Neural cell (in vitro differentiated cells): ENCODE measurements at regions not wholly inside any gene's neighbourhood (a gene's known extent, or its start where the extent isn't known, plus 50 kb on each side); places are given as distances from the start of the nearest gene placed in this dataset.

Experiments used
- H2AFZ ChIP-seq: fragments of 200-600, 300-800 bp; sonication (generic), shearing (Covaris generic); 2 replicates; pipeline ENCODE4 v1.6.0; 2014; ENCODE audit warnings: low read depth, mild to moderate bottlenecking, antibody characterized with exemption, low read length, moderate library complexity
- H3F3A ChIP-seq: fragments of 200-600 bp; shearing (Covaris generic); 2 replicates; pipeline ENCODE4 v1.6.1; 2016; ENCODE audit warnings: mild to moderate bottlenecking, moderate library complexity, mixed read lengths, antibody characterized with exemption, low read length; ENCODE audit not compliant: insufficient read depth, poor library complexity, severe bottlenecking
- H3K27ac ChIP-seq: fragments of 200-600, 300-800 bp; sonication (generic), shearing (Covaris generic); 2 replicates; pipeline ENCODE4 v1.5.1; 2014; ENCODE audit warnings: mild to moderate bottlenecking, low read length, moderate library complexity
- H3K27me3 ChIP-seq: fragments of 300-800, 200-600 bp; sonication (generic), shearing (Covaris generic); 2 replicates; pipeline ENCODE4 v1.6.0; 2014; ENCODE audit warnings: mild to moderate bottlenecking, low read depth, low read length, moderate library complexity; ENCODE audit not compliant: insufficient read depth
- H3K36me3 ChIP-seq: fragments of 300-800, 200-600 bp; sonication (generic), shearing (Covaris generic); 2 replicates; pipeline ENCODE4 v1.5.1; 2014; ENCODE audit warnings: mild to moderate bottlenecking, antibody characterized with exemption, low read length, moderate library complexity; ENCODE audit not compliant: insufficient read depth
- H3K4me2 ChIP-seq: fragments of 300-800, 200-600 bp; sonication (generic), shearing (Covaris generic); 2 replicates; pipeline ENCODE4 v1.6.0; 2014; ENCODE audit warnings: mild to moderate bottlenecking, low read length
- H3K4me3 ChIP-seq: fragments of 300-800, 200-600 bp; sonication (generic), shearing (Covaris generic); 2 replicates; pipeline ENCODE4 v1.5.1; 2014; ENCODE audit warnings: mild to moderate bottlenecking, low read length, moderate library complexity
- H3K79me2 ChIP-seq: fragments of 200-600 bp; shearing (Covaris generic); replicated peaks from 2 replicates; pipeline ENCODE4 v1.6.0; 2014; ENCODE audit warnings: mild to moderate bottlenecking, low read length, moderate library complexity; ENCODE audit not compliant: insufficient read depth
- H3K9ac ChIP-seq: fragments of 300-800, 200-600 bp; sonication (generic), shearing (Covaris generic); 2 replicates; pipeline ENCODE4 v1.6.1; 2016; ENCODE audit warnings: mild to moderate bottlenecking, low read length, mixed read lengths
- H3K9me2 ChIP-seq: fragments of 200-600 bp; shearing (Covaris generic); 2 replicates; pipeline ENCODE4 v1.6.1; 2016; ENCODE audit warnings: mild to moderate bottlenecking, low read length, mixed read lengths; ENCODE audit not compliant: insufficient read depth
- H3K9me3 ChIP-seq: fragments of 200-600, 300-800 bp; sonication (generic), shearing (Covaris generic); 2 replicates; pipeline ENCODE4 v1.6.1; 2016; ENCODE audit warnings: mild to moderate bottlenecking, mixed run types, low read length, moderate library complexity, mixed read lengths
- H4K20me1 ChIP-seq: fragments of 200-600 bp; shearing (Covaris generic); 2 replicates; pipeline ENCODE4 v1.6.1; 2016; ENCODE audit warnings: mild to moderate bottlenecking, mixed run types; ENCODE audit not compliant: insufficient read depth
- CTCF ChIP-seq: fragments of 450-650 bp; IDR thresholded peaks from 2 replicates; pipeline ENCODE4 v1.5.1; 2014; ENCODE audit warnings: antibody characterized with exemption, mild to moderate bottlenecking, moderate library complexity; ENCODE audit not compliant: poor library complexity, severe bottlenecking
- EP300 ChIP-seq: fragments of 450-650 bp; conservative IDR thresholded peaks from 2 replicates; pipeline ENCODE4 v1.6.1; 2014; ENCODE audit warnings: antibody characterized with exemption, mild to moderate bottlenecking, moderate library complexity; ENCODE audit not compliant: poor library complexity, severe bottlenecking
- EZH2 ChIP-seq: fragments of 200-600, 300-800 bp; shearing (Covaris generic), sonication (generic); IDR thresholded peaks from 2 replicates; pipeline ENCODE4 v1.6.1; 2014; ENCODE audit warnings: antibody characterized with exemption, low read length, borderline replicate concordance, mild to moderate bottlenecking; ENCODE audit not compliant: insufficient read depth, poor library complexity, severe bottlenecking
- MXI1 ChIP-seq: fragments of 450-650 bp; conservative IDR thresholded peaks from 2 replicates; pipeline ENCODE4 v1.6.1; 2014; ENCODE audit warnings: antibody characterized with exemption, mild to moderate bottlenecking; ENCODE audit not compliant: poor library complexity, severe bottlenecking
- POLR2AphosphoS5 ChIP-seq: IDR thresholded peaks from 2 replicates; pipeline ENCODE4 v1.6.1; 2012
- RAD21 ChIP-seq: fragments of 450-650 bp; conservative IDR thresholded peaks from 2 replicates; pipeline ENCODE4 v1.6.1; 2014; ENCODE audit warnings: antibody characterized with exemption, mild to moderate bottlenecking, moderate library complexity
- REST ChIP-seq: IDR thresholded peaks from 2 replicates; pipeline ENCODE4 v1.6.1; 2012; ENCODE audit warnings: borderline replicate concordance
- SMC3 ChIP-seq: fragments of 450-650 bp; conservative IDR thresholded peaks from 2 replicates; pipeline ENCODE4 v1.6.1; 2014; ENCODE audit warnings: antibody characterized with exemption, mild to moderate bottlenecking, moderate library complexity; ENCODE audit not compliant: poor library complexity
- TAF1 ChIP-seq: IDR thresholded peaks from 2 replicates; pipeline ENCODE4 v1.6.1; 2012; ENCODE audit warnings: low read depth

- no peaks in the 10 kb centered on the region for H3K79me2 ChIP-seq
- H3K9me2 ChIP-seq = no peaks in the 10 kb centered on the region
- no peak overlapping the region for H3K9ac ChIP-seq
- H3K4me2 ChIP-seq = no peak overlapping the region
- H3K36me3 ChIP-seq = no peaks in the 10 kb centered on the region
- H3F3A ChIP-seq = no peaks in the 10 kb centered on the region
- TF ChIP-seq SMC3 (no peak), EZH2 (no peak), MXI1 (no peak), CTCF (no peak), EP300 (no peak), TAF1 (no peak), REST (no peak), RAD21 (no peak), POLR2AphosphoS5 (no peak)
- H3K9me3 ChIP-seq = no peaks in the 10 kb centered on the region
- H3K4me3 ChIP-seq = no peak overlapping the region
- no peaks in the 10 kb centered on the region for H3K27me3 ChIP-seq
- H4K20me1 ChIP-seq = no peaks in the 10 kb centered on the region
- no peak overlapping the region for H2AFZ ChIP-seq
- H3K27ac ChIP-seq = no peak overlapping the region
These were observed 189.3 kb downstream of the DEPDC1B start for GRCh38 chr5:60510663-60511062.

- Histone ChIP-seq H3K9me3 (no peaks in the 10 kb centered on the region), H3F3A (no peaks in the 10 kb centered on the region), H3K27ac (no peak overlapping the region), H3K9ac (no peak overlapping the region), H3K4me2 (no peak overlapping the region), H3K79me2 (no peaks in the 10 kb centered on the region), H3K27me3 (no peaks in the 10 kb centered on the region), H4K20me1 (no peaks in the 10 kb centered on the region), H3K9me2 (no peaks in the 10 kb centered on the region), H2AFZ (no peak overlapping the region), H3K4me3 (no peak overlapping the region), H3K36me3 (no peaks in the 10 kb centered on the region)
- TF ChIP-seq TAF1 (no peak), CTCF (no peak), MXI1 (no peak), EP300 (no peak)
These were observed 189.9 kb downstream of the DEPDC1B start for GRCh38 chr5:60510049-60510448.
